ENCODE measurements at regions not wholly inside any gene's neighbourhood (a gene's known extent, or its start where the extent isn't known, plus 50 kb on each side); places are given as distances from the start of the nearest gene placed in this dataset.

GRCh38 chr2:221975151-221975550 lies 323.6 kb downstream of the PAX3 start:
- H3K4me3 ChIP-seq (ENCODE audit: low read depth in 1 of 2, low read length in 1 of 2) = no peak overlapping the region
- H3K36me3 ChIP-seq = no peaks in the 10 kb centered on the region
- no peaks in the 10 kb centered on the region for H3K27me3 ChIP-seq
- H3K27ac ChIP-seq = no peak overlapping the region
- no peaks in the 10 kb centered on the region for H3K9me3 ChIP-seq
- TF ChIP-seq CTCF (IDR thresholded peaks at IDR 0.05) = no peak
- H3K4me1 ChIP-seq (ENCODE audit: control insufficient read depth in 1 of 2, insufficient read depth in 1 of 2, low read depth in 1 of 2, low read length in 1 of 2) = no peaks in the 10 kb centered on the region

GRCh38 chr2:221973902-221974301 lies 324.9 kb downstream of the PAX3 start:
- no peak overlapping the region for H3K4me3 ChIP-seq (ENCODE audit: low read depth in 1 of 2, low read length in 1 of 2)
- H3K9me3 ChIP-seq = no peaks in the 10 kb centered on the region
- H3K27me3 ChIP-seq = no peaks in the 10 kb centered on the region
- no peaks in the 10 kb centered on the region for H3K4me1 ChIP-seq (ENCODE audit: control insufficient read depth in 1 of 2, insufficient read depth in 1 of 2, low read depth in 1 of 2, low read length in 1 of 2)
- no peak for TF ChIP-seq CTCF (IDR thresholded peaks at IDR 0.05)
- no peak overlapping the region for H3K27ac ChIP-seq
- no peaks in the 10 kb centered on the region for H3K36me3 ChIP-seq

- TF ChIP-seq CTCF (IDR thresholded peaks at IDR 0.05) = no peak
- Histone ChIP-seq H3K4me1 (ENCODE audit: control insufficient read depth in 1 of 2, insufficient read depth in 1 of 2, low read depth in 1 of 2, low read length in 1 of 2) (no peaks in the 10 kb centered on the region), H3K9me3 (no peaks in the 10 kb centered on the region), H3K36me3 (no peaks in the 10 kb centered on the region), H3K4me3 (ENCODE audit: low read depth in 1 of 2, low read length in 1 of 2) (no peak overlapping the region), H3K27me3 (no peaks in the 10 kb centered on the region), H3K27ac (no peak overlapping the region)
These were observed 325.3 kb downstream of the PAX3 start for GRCh38 chr2:221973502-221973901.

- no peaks in the 10 kb centered on the region for H3K27me3 ChIP-seq
- no peaks in the 10 kb centered on the region for H3K4me1 ChIP-seq (ENCODE audit: control insufficient read depth in 1 of 2, insufficient read depth in 1 of 2, low read depth in 1 of 2, low read length in 1 of 2)
- no peaks in the 10 kb centered on the region for H3K36me3 ChIP-seq
- no peaks in the 10 kb centered on the region for H3K9me3 ChIP-seq
- no peak overlapping the region for H3K27ac ChIP-seq
- no peak overlapping the region for H3K4me3 ChIP-seq (ENCODE audit: low read depth in 1 of 2, low read length in 1 of 2)
- TF ChIP-seq CTCF (IDR thresholded peaks at IDR 0.05) = no peak
These were observed 325.9 kb downstream of the PAX3 start for GRCh38 chr2:221972813-221973478.

GRCh38 chr2:221970389-221970788 lies 328.4 kb downstream of the PAX3 start:
- H3K4me1 ChIP-seq (ENCODE audit: control insufficient read depth in 1 of 2, insufficient read depth in 1 of 2, low read depth in 1 of 2, low read length in 1 of 2) = no peaks in the 10 kb centered on the region
- no peak for TF ChIP-seq CTCF (IDR thresholded peaks at IDR 0.05)
- no peaks in the 10 kb centered on the region for H3K9me3 ChIP-seq
- no peak overlapping the region for H3K27ac ChIP-seq
- H3K27me3 ChIP-seq = no peaks in the 10 kb centered on the region
- no peak overlapping the region for H3K4me3 ChIP-seq (ENCODE audit: low read depth in 1 of 2, low read length in 1 of 2)
- no peaks in the 10 kb centered on the region for H3K36me3 ChIP-seq

- Histone ChIP-seq H3K4me1 (ENCODE audit: control insufficient read depth in 1 of 2, insufficient read depth in 1 of 2, low read depth in 1 of 2, low read length in 1 of 2) (no peaks in the 10 kb centered on the region), H3K27me3 (no peaks in the 10 kb centered on the region), H3K27ac (no peak overlapping the region), H3K9me3 (no peaks in the 10 kb centered on the region), H3K4me3 (ENCODE audit: low read depth in 1 of 2, low read length in 1 of 2) (no peak overlapping the region), H3K36me3 (no peaks in the 10 kb centered on the region)
- no peak for TF ChIP-seq CTCF (IDR thresholded peaks at IDR 0.05)
These were observed 329.0 kb downstream of the PAX3 start for GRCh38 chr2:221969830-221970144.

Data from neutrophil (primary cell).